ENCODE measurements at regions not wholly inside any gene's neighbourhood (a gene's known extent, or its start where the extent isn't known, plus 50 kb on each side); places are given as distances from the start of the nearest gene placed in this dataset.

DNA sequence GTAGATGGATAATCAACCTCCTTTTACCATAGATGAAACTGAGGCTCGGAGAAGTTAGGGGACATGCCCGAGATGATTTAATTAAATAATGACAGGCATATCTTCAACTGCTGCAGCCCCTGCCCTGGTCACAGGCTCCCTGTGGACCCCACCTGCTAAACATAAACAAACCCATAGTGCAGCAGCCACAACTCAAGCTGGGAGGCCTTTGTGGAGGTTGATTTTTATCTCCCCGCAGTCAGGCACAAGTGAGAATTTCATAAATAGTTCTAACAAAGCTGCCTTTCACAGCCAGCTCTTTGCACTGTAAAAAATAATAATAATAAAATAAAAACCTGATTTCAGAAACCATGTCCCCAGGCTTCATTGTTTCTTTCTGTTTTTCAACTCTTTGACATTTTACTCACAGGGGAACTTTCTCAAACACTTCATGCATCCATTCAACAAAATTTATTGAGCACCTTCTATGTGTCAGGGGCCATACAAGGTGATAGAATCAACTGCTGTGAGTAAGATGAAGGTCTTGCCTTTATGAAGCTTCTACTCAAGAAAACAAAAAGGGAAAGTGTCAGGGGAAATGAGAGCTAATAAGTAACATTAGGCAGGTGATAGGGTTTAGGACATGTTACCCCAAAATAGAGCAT is 393.6 kb upstream of the PROK2 start:
- WGBS, 2 experiments (ENCODE audit: extremely low coverage in 2 of 2, insufficient read length in 1 of 2) = no CpG with 5 or more reads among the region's 3 CpGs
- no peak for ATAC-seq (ENCODE audit: low read depth)
- Histone ChIP-seq H3K18ac (ENCODE audit: low read depth, low read length) (no peak overlapping the region), H3K27ac (ENCODE audit: insufficient read depth, low read length) (no peak overlapping the region), H3K9me3 (ENCODE audit: control insufficient read depth, insufficient read depth, low read length) (no peaks in the 10 kb centered on the region; the same call in 1 of the 2 replicates), H3K9ac (ENCODE audit: low read depth, low read length) (no peak overlapping the region), H2BK15ac (ENCODE audit: low read depth, low read length) (no peak overlapping the region), H3K4me3 (ENCODE audit: insufficient read depth, low read depth, low read length) (no peak overlapping the region), H3K27me3 (ENCODE audit: control insufficient read depth, insufficient read depth, low read length) (peaks cover 23% of the 10 kb centered on the region), H2AFZ (replicated peaks; ENCODE audit: low read length, poor library complexity) (no peak overlapping the region), H3K36me3 (ENCODE audit: control insufficient read depth, insufficient read depth, low read length) (no peaks in the 10 kb centered on the region), H3K14ac (replicated peaks; ENCODE audit: low read depth, low read length) (no peak overlapping the region), H3K4ac (ENCODE audit: low read depth, low read length) (no peak overlapping the region), H3K4me2 (ENCODE audit: low read depth, low read length) (no peak overlapping the region), H2AK5ac (ENCODE audit: low read depth, low read length) (no peak overlapping the region), H4K5ac (ENCODE audit: low read depth, low read length) (no peak overlapping the region), H2BK120ac (ENCODE audit: low read depth, low read length) (no peak overlapping the region), H2BK20ac (ENCODE audit: low read depth, low read length) (no peak overlapping the region), H4K91ac (ENCODE audit: insufficient read depth, low read depth, low read length) (no peak overlapping the region), H3K9me1 (ENCODE audit: insufficient read depth, low read length) (no peaks in the 10 kb centered on the region), H3K56ac (ENCODE audit: extremely low read depth, insufficient read depth, low read length) (no peak overlapping the region), H3K4me1 (ENCODE audit: control insufficient read depth, insufficient read depth, low read length) (no peaks in the 10 kb centered on the region), H2AK9ac (replicated peaks; ENCODE audit: low read depth, low read length, poor library complexity) (no peak overlapping the region), H3K23ac (ENCODE audit: low read depth, low read length) (no peak overlapping the region), H4K8ac (ENCODE audit: low read depth in 2 of 2, low read length in 2 of 2) (no peak overlapping the region), H2BK5ac (ENCODE audit: low read depth, low read length, poor library complexity, severe bottlenecking) (no peak overlapping the region), H4K20me1 (ENCODE audit: insufficient read depth, low read length) (no peaks in the 10 kb centered on the region), H3K79me1 (ENCODE audit: low read depth in 1 of 2, low read length in 2 of 2) (no peaks in the 10 kb centered on the region)
- no peak for DNase-seq
- in situ Hi-C loops (cut with MboI; ENCODE audit: low sequenced_read_pairs) = no loop called here
- dilution Hi-C loops (cut with HindIII; ENCODE audit: low sequenced_read_pairs, unreplicated experiment) = no loop called here
- ChIA-PET POLR2A (ENCODE audit: unreplicated experiment) (no interaction called here), CTCF (interaction anchor here (0.6 kb wide), 1 partner anchor 43 kb away, joined by 3 read pairs; no protein-coding TSS in a partner anchor)
- TF ChIP-seq CEBPB (IDR thresholded peaks at IDR 0.05; ENCODE audit: low read depth, low read length) (no peak), MXI1 (IDR thresholded peaks at IDR 0.05; ENCODE audit: borderline replicate concordance, low read depth, low read length) (no peak), CHD1 (IDR thresholded peaks at IDR 0.05; ENCODE audit: low read depth, low read length) (no peak), MAFK (IDR thresholded peaks at IDR 0.05; ENCODE audit: low read depth, low read length) (no peak), RFX5 (IDR thresholded peaks at IDR 0.05; ENCODE audit: low read depth, low read length) (no peak), RAD21 (IDR thresholded peaks at IDR 0.05; ENCODE audit: low read length) (no peak), BHLHE40 (IDR thresholded peaks at IDR 0.05; ENCODE audit: low read depth, low read length) (no peak), SMC3 (IDR thresholded peaks at IDR 0.05; ENCODE audit: low read depth, low read length) (no peak), POLR2A (IDR thresholded peaks at IDR 0.05; ENCODE audit: low read depth, low read length) (no peak), RCOR1 (IDR thresholded peaks at IDR 0.05; ENCODE audit: insufficient replicate concordance, low read length) (no peak), NFE2L2 (IDR thresholded peaks at IDR 0.05; ENCODE audit: low read depth, low read length) (no peak), MAZ (IDR thresholded peaks at IDR 0.05; ENCODE audit: borderline replicate concordance, low read depth, low read length) (no peak), FOS (IDR thresholded peaks at IDR 0.05; ENCODE audit: low read depth, low read length) (no peak)
- TF ChIP-seq, protein P1, sequence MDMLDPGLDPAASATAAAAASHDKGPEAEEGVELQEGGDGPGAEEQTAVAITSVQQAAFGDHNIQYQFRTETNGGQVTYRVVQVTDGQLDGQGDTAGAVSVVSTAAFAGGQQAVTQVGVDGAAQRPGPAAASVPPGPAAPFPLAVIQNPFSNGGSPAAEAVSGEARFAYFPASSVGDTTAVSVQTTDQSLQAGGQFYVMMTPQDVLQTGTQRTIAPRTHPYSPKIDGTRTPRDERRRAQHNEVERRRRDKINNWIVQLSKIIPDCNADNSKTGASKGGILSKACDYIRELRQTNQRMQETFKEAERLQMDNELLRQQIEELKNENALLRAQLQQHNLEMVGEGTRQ (IDR thresholded peaks at IDR 0.05; ENCODE audit: low read depth, low read length) = no peak
- TF ChIP-seq, protein P2, sequence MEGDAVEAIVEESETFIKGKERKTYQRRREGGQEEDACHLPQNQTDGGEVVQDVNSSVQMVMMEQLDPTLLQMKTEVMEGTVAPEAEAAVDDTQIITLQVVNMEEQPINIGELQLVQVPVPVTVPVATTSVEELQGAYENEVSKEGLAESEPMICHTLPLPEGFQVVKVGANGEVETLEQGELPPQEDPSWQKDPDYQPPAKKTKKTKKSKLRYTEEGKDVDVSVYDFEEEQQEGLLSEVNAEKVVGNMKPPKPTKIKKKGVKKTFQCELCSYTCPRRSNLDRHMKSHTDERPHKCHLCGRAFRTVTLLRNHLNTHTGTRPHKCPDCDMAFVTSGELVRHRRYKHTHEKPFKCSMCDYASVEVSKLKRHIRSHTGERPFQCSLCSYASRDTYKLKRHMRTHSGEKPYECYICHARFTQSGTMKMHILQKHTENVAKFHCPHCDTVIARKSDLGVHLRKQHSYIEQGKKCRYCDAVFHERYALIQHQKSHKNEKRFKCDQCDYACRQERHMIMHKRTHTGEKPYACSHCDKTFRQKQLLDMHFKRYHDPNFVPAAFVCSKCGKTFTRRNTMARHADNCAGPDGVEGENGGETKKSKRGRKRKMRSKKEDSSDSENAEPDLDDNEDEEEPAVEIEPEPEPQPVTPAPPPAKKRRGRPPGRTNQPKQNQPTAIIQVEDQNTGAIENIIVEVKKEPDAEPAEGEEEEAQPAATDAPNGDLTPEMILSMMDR (conservative IDR thresholded peaks at IDR 0.05; ENCODE audit: low read depth, low read length) = no peak
- TF ChIP-seq, protein P3, sequence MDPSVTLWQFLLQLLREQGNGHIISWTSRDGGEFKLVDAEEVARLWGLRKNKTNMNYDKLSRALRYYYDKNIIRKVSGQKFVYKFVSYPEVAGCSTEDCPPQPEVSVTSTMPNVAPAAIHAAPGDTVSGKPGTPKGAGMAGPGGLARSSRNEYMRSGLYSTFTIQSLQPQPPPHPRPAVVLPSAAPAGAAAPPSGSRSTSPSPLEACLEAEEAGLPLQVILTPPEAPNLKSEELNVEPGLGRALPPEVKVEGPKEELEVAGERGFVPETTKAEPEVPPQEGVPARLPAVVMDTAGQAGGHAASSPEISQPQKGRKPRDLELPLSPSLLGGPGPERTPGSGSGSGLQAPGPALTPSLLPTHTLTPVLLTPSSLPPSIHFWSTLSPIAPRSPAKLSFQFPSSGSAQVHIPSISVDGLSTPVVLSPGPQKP (IDR thresholded peaks at IDR 0.05; ENCODE audit: borderline replicate concordance, low read depth, low read length) = no peak
- intact Hi-C loops (cut with micrococcal nuclease) = no loop called here
- no TSS peak for BruUV-seq (replicated peaks)

Data from IMR-90 (cell line).